ENCODE measurements at regions not wholly inside any gene's neighbourhood (a gene's known extent, or its start where the extent isn't known, plus 50 kb on each side); places are given as distances from the start of the nearest gene placed in this dataset.

DNA sequence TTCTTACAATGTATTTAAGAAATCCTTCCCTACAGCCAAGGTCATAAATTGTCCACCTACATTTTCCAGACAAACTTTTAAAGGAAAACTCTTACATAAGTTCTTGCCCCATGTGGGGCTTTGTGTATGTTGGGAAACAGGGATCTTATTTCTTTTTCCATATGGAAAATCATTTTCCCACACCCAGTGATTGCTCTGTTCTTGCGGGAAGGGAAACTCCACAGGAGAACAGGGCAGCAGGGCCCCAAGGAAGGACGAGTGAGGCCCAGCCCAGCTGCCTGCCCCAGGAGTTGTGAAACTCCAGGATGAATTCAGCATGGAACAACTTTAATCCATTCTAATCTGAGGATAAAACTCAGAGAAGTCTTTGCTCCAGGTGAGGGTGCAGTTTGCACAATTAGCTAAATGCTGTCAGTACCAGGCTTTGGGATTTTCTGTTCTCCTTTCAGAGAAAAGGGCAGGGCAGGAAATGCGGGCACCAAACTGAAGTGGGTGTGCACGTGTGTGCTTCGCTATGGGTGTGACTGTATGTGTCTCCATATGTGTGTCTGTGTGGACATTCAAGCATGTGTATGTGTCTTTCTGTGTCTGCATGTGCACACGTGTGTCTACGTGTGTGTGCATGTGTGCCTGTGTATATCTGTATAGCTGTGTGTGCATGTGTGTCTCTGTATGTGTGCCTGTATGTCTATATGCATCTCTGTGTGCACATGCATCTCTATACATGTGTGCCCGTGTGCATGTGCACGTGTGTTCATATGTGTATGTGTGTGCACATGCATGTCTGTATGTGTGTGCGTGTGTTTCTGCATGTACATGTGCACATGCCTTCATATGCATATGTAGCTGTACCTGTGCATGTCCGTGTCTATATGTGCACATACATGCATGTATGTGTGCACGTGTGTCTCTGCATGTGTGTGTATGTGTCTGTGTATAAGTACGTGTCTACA, 102.0 kb upstream of the FAM20C start:
- no peaks in the 10 kb centered on the region for H3K36me3 Mint-ChIP-seq (ENCODE audit: low read depth)
- H3K27ac Mint-ChIP-seq = no peak overlapping the region
- no peak overlapping the region for H3K4me3 Mint-ChIP-seq
- peaks cover 1% of the 10 kb centered on the region for H3K27me3 Mint-ChIP-seq
- ATAC-seq (no peak), DNase-seq (no peak)
- H3K9me3 Mint-ChIP-seq = no peaks in the 10 kb centered on the region
- peaks cover 17% of the 10 kb centered on the region for H3K4me1 Mint-ChIP-seq

DNA sequence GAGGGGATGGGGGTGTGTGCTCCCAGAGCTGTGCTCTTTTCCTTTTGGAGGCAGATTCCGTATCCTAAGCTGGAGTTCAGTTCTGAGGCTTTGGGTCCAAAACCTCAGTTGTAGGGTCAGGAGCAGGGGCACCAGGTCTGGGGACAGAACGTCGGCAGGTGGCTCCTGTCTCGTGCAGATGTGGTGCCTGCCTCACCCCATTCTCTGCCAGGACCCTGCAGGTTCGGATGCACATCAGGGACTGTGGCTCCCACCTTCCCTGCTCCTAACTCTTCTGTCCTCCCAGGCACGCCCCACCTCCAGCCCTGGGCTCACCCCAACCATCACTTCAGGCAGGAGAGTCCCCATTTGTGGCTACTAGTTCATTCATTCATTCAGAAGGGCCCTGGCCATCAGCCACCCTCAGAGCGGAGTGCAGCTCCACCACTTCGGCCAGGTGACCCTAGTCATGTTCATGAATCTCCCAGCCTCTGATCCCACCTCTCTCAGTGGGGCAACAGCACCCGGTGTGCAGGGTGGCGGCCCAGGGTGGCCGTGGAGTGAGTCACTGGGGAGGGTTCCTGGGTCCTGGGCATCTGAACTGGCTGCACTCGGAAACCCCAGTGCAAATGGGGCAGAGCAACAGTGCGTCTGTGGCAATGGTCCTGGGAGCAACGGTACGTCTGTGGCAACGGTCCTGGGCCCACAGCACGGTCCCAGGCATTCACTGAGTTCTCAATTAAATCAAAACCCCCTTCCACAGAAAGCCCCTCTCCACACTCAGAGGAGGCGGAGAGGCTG, 100.8 kb upstream of the FAM20C start:
- Mint-ChIP-seq H3K27ac (no peak overlapping the region), H3K36me3 (ENCODE audit: low read depth) (no peaks in the 10 kb centered on the region), H3K27me3 (peaks cover 1% of the 10 kb centered on the region), H3K4me1 (peaks cover 17% of the 10 kb centered on the region), H3K9me3 (no peaks in the 10 kb centered on the region), H3K4me3 (no peak overlapping the region)
- no peak for DNase-seq
- ATAC-seq = no peak

- H3K4me3 Mint-ChIP-seq = no peak overlapping the region
- no peak overlapping the region for H3K27ac Mint-ChIP-seq
- DNase-seq (no peak), ATAC-seq (no peak)
- H3K27me3 Mint-ChIP-seq = peaks cover 1% of the 10 kb centered on the region
- H3K9me3 Mint-ChIP-seq = no peaks in the 10 kb centered on the region
- H3K36me3 Mint-ChIP-seq (ENCODE audit: low read depth) = no peaks in the 10 kb centered on the region
- peaks cover 17% of the 10 kb centered on the region for H3K4me1 Mint-ChIP-seq
These were observed 100.1 kb upstream of the FAM20C start for GRCh38 chr7:92231-92674.

GRCh38 chr7:92888-93672, 99.3 kb upstream of the FAM20C start:
- DNase-seq (no peak), ATAC-seq (no peak)
- H3K4me1 Mint-ChIP-seq = peaks cover 17% of the 10 kb centered on the region
- H3K27me3 Mint-ChIP-seq = peaks cover 1% of the 10 kb centered on the region
- no peaks in the 10 kb centered on the region for H3K9me3 Mint-ChIP-seq
- no peaks in the 10 kb centered on the region for H3K36me3 Mint-ChIP-seq (ENCODE audit: low read depth)
- H3K27ac Mint-ChIP-seq = no peak overlapping the region
- no peak overlapping the region for H3K4me3 Mint-ChIP-seq

DNA sequence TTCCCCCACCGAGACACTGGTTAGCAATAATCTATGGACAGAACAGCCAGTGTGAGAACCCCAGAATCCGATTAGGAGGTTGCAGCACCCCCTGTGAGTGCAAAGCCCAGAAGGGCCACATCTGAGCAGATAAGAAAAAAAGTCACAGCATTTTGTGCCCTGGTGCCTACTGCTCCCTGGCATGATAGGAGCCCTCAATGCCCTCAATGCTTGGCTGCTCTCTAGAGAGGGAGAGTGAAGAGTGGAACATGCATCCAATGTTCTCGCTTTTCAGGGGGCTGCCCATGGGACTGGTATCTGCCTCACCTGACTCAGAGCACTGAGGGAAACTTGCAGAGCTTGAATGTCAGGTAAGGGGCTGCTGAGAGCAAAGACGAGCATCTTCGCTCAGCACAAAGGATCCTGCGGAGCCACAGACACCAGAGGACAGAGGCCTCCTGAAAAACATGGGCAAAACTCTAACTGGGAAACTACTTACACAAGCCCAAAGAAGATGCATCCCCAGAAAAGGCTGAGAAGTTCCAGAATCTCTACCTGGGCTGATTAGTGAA, 98.0 kb upstream of the FAM20C start:
- Mint-ChIP-seq H3K36me3 (ENCODE audit: low read depth) (no peaks in the 10 kb centered on the region), H3K9me3 (no peaks in the 10 kb centered on the region)

DNA sequence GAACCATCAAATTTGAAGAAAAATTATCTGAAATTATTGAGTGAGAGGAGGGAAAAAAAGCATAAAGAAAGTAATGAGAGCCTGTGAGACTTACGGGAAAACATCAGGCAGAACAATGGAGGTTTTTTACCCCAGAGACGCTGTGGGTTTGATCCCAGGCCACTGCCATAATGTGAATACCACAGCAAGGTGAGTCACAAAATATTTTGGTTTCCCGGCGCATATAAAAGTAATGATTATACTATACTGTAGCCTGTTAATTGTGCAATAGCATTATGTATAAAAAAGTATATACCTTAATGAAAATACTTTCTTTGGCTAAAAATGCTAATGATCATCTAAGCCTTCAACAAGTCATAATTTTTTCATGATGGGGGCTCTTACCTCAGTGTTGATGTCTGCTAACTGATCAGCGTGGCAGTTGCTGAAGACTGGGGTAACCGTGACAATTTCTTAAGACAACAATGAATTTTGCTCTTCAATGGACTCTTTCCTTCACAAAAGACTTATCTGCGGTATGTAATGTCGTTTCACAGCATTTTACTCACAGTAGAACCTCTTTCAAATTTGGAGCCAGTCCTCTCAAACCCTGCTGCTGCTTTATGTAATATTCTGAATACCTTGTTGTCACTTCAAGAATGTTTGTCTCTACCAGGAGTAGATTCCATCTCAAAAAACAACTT, 97.0 kb upstream of the FAM20C start:
- Mint-ChIP-seq H3K4me1 (peaks cover 6% of the 10 kb centered on the region), H3K9me3 (no peaks in the 10 kb centered on the region), H3K36me3 (ENCODE audit: low read depth) (no peaks in the 10 kb centered on the region), H3K27ac (no peak overlapping the region), H3K27me3 (peaks cover 1% of the 10 kb centered on the region), H3K4me3 (no peak overlapping the region)
- ATAC-seq = no peak
- no peak for DNase-seq

More for the DNA sequence above, 98.0 kb upstream of the FAM20C start:
- DNase-seq = no peak
- no peak for ATAC-seq
- no peak overlapping the region for H3K27ac Mint-ChIP-seq
- H3K4me1 Mint-ChIP-seq = peaks cover 13% of the 10 kb centered on the region
- peaks cover 1% of the 10 kb centered on the region for H3K27me3 Mint-ChIP-seq
- no peak overlapping the region for H3K4me3 Mint-ChIP-seq

GRCh38 chr7:95863-96260, 96.5 kb upstream of the FAM20C start:
- H3K27me3 Mint-ChIP-seq = peaks cover 1% of the 10 kb centered on the region

GRCh38 chr7:96861-97260, 95.5 kb upstream of the FAM20C start:
- H3K36me3 Mint-ChIP-seq (ENCODE audit: low read depth) = no peaks in the 10 kb centered on the region
- no peak for ATAC-seq
- no peak overlapping the region for H3K4me3 Mint-ChIP-seq
- H3K4me1 Mint-ChIP-seq = no peaks in the 10 kb centered on the region
- no peak for DNase-seq
- H3K9me3 Mint-ChIP-seq = no peaks in the 10 kb centered on the region
- no peak overlapping the region for H3K27ac Mint-ChIP-seq
- peaks cover 1% of the 10 kb centered on the region for H3K27me3 Mint-ChIP-seq

More at GRCh38 chr7:95863-96260, 96.5 kb upstream of the FAM20C start:
- H3K27ac Mint-ChIP-seq = no peak overlapping the region
- ATAC-seq (no peak), DNase-seq (no peak)
- no peaks in the 10 kb centered on the region for H3K9me3 Mint-ChIP-seq
- H3K36me3 Mint-ChIP-seq (ENCODE audit: low read depth) = no peaks in the 10 kb centered on the region
- no peak overlapping the region for H3K4me3 Mint-ChIP-seq
- peaks cover under 1% of the 10 kb centered on the region for H3K4me1 Mint-ChIP-seq

DNA sequence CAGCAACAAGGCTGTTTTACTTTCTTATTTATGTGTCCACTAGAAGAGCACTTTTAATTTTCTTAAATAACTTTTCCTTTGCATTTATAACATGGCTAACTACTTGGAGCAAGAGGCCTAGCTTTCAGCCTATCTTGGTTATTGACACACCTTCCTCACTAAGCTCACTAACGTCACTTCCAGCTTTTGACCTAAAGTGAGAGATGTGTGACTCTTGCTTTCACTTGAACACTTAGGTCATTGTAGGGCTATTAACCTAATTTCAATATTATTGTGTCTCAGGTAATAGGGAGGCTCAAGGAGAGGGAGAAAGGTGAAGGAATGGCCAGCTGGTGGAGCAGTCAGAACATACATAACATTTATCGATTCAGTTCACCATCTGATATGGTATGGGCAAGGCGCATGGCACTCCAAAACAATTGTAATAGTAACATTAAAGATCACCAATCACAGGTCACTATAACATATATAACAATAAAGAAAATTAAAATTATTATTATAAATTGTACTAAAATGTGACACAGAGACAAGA, 95.0 kb upstream of the FAM20C start:
- Mint-ChIP-seq H3K4me3 (no peak overlapping the region), H3K27me3 (peaks cover 1% of the 10 kb centered on the region), H3K4me1 (no peaks in the 10 kb centered on the region), H3K9me3 (no peaks in the 10 kb centered on the region), H3K36me3 (ENCODE audit: low read depth) (no peaks in the 10 kb centered on the region), H3K27ac (no peak overlapping the region)
- DNase-seq = no peak
- no peak for ATAC-seq

DNA sequence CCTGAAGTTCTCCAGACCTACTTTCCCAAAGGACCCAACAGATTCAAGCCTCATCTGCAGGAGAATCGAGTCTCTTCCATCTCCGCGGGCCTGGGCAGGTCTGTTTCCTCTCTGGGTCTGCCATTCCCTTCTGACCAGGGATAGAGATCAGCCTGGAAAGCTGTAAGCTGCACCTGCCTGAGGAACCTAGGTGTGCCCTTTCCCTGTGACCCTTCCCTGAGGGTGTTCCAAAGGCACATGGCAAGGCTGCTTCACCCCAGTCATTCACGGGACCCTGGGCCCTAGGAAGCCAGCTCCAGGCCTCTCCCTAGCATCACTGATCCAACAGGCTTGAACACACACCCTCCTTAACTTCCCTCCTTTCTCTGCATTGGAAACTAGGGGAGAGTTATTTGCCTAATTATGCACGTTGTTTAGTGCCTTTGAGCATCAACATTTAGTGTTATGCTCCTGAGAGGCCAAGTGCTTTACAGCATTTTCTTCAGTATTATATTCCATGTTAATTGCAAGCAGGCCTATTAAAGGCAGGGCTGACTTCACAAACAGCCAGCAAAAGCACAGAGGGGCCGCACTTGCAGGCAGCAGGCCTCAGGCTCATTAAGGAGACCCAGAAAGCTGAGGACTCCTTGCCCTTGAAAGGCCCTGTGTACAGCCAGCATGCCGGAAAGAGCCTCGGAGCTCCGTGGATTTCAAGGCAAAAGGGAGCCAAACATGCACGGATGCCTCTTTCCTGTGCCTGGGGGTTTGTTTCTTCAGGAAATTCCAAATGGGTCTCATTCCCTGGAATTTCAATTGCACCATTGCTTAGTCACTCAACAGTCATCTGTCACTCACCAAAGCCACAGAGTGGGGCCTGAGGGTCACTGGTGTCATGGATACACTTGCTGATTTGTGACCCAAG, 91.0 kb upstream of the FAM20C start:
- no peaks in the 10 kb centered on the region for H3K9me3 Mint-ChIP-seq
- ATAC-seq (no peak), DNase-seq (no peak)
- no peak overlapping the region for H3K27ac Mint-ChIP-seq
- H3K36me3 Mint-ChIP-seq (ENCODE audit: low read depth) = no peaks in the 10 kb centered on the region
- H3K27me3 Mint-ChIP-seq = peaks cover 6% of the 10 kb centered on the region
- H3K4me3 Mint-ChIP-seq = no peak overlapping the region
- no peaks in the 10 kb centered on the region for H3K4me1 Mint-ChIP-seq

GRCh38 chr7:102047-102711, 90.2 kb upstream of the FAM20C start:
- Mint-ChIP-seq H3K9me3 (no peaks in the 10 kb centered on the region), H3K27me3 (peaks cover 14% of the 10 kb centered on the region), H3K4me1 (no peaks in the 10 kb centered on the region), H3K27ac (no peak overlapping the region), H3K4me3 (no peak overlapping the region), H3K36me3 (ENCODE audit: low read depth) (no peaks in the 10 kb centered on the region)
- ATAC-seq (no peak), DNase-seq (no peak)

- no peak overlapping the region for H3K4me3 Mint-ChIP-seq
- H3K9me3 Mint-ChIP-seq = no peaks in the 10 kb centered on the region
- no peak for DNase-seq
- no peaks in the 10 kb centered on the region for H3K4me1 Mint-ChIP-seq
- no peaks in the 10 kb centered on the region for H3K36me3 Mint-ChIP-seq (ENCODE audit: low read depth)
- no peak for ATAC-seq
- H3K27ac Mint-ChIP-seq = no peak overlapping the region
- peaks cover 15% of the 10 kb centered on the region for H3K27me3 Mint-ChIP-seq
These were observed 89.7 kb upstream of the FAM20C start for GRCh38 chr7:102721-103120.
